ENCODE measurements at regions not wholly inside any gene's neighbourhood (a gene's known extent, or its start where the extent isn't known, plus 50 kb on each side); places are given as distances from the start of the nearest gene placed in this dataset.

DNA sequence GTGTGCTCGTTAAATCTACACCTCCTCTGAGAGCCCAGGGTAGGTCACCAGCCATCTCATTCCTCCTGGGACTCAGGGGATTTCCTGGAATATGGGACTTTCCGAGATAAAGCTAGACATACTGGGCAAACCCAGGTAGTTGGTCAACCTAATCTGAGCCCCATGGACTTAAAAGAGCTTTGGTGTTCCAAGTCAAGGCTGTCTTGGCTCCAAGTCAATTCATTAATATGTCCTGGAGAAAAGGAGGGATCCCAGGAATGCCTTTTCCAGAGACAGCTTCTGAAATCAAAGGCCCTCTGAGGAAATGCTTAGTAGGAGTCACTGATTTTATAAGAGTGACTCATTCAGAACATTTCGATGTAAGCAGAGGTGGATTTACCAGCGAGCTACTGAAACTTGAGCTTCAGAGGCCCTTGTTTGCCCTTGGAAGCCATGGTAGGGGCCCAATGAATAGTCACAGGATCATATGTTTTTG lies 137.3 kb upstream of the UBE2E1 start:
- H3K27ac ChIP-seq (ENCODE audit: low read depth, low read length) = no peak overlapping the region
- H3K9ac ChIP-seq (ENCODE audit: low read length) = no peak overlapping the region
- peak; percentile 9 to 40 for DNase-seq
- no peak overlapping the region for H2AFZ ChIP-seq (ENCODE audit: insufficient read depth, low read length, poor library complexity)
- H3K4me3 ChIP-seq (ENCODE audit: low read depth, low read length) = no peak overlapping the region
- H3K4me2 ChIP-seq (ENCODE audit: low read length) = no peak overlapping the region
- H3K23ac ChIP-seq (ENCODE audit: low read length) = no peak overlapping the region
- H2BK120ac ChIP-seq (ENCODE audit: insufficient read depth, low read length, poor library complexity) = no peak overlapping the region
- H4K8ac ChIP-seq (ENCODE audit: low read depth, low read length) = no peak overlapping the region
- no peak overlapping the region for H4K91ac ChIP-seq (ENCODE audit: low read depth, low read length)
- no peak overlapping the region for H4K12ac ChIP-seq (ENCODE audit: low read depth, low read length)
- no peak overlapping the region for H2BK12ac ChIP-seq (ENCODE audit: low read length)
- no CpG with 5 or more reads among the region's 4 CpGs for WGBS (ENCODE audit: extremely low coverage, insufficient coverage, insufficient read length)
- no peak overlapping the region for H3K14ac ChIP-seq (ENCODE audit: low read length)
- H3K79me1 ChIP-seq (ENCODE audit: low read length) = no peaks in the 10 kb centered on the region
- no peak overlapping the region for H3K18ac ChIP-seq (ENCODE audit: low read length)
- H3K27me3 ChIP-seq (ENCODE audit: insufficient read depth, low read length) = no peaks in the 10 kb centered on the region
- no peaks in the 10 kb centered on the region for H3K36me3 ChIP-seq (ENCODE audit: control insufficient read depth in 1 of 2, insufficient read depth in 2 of 2, low read length in 2 of 2)
- no peaks in the 10 kb centered on the region for H3K4me1 ChIP-seq (ENCODE audit: control insufficient read depth in 1 of 2, insufficient read depth in 2 of 2, low read length in 2 of 2)
- H3K79me2 ChIP-seq (ENCODE audit: control insufficient read depth, insufficient read depth, low read length, poor library complexity) = no peaks in the 10 kb centered on the region
- no peak overlapping the region for H2BK5ac ChIP-seq (ENCODE audit: low read depth, low read length, poor library complexity)
- H2AK5ac ChIP-seq (ENCODE audit: low read length) = no peak overlapping the region
- H3K9me3 ChIP-seq (ENCODE audit: insufficient read depth, low read depth, low read length) = peaks cover 2% of the 10 kb centered on the region
- no peak overlapping the region for H3K4ac ChIP-seq (ENCODE audit: low read depth, low read length)

DNA sequence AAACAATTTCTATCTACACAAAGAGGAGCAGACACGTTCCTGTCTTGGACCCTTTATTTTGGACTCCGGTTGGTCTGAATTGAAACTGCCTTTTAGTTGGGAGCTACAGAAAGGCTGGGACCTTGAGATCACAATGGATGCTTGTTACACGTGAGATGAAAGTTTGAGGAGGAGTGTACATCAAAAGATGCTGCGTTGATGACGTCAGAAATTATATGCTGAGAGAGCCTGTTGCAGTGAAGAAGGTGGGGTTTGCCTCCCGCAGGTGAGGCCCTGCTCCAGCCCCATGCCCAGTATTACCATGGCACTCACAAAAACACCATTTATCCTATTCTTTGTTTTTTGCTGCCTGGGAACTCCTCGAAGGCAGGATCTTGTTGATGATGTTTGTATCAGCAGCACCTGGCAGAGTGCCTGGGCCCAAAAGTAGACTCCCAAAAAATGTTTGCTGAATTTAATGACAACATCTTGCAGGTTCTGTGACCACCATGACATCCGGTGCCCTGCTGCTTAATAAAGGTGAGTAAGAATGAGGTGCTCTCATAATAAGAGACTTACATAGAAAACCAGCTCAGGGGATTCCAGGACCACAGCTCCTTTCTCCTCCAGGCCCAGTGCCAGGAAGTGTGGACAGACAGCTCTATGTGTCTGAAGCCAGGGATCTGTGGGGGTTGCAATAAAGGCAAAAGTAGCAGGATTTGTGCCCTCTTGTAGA lies 136.1 kb upstream of the UBE2E1 start:
- Histone ChIP-seq H2AK5ac (ENCODE audit: low read length) (no peak overlapping the region), H3K79me2 (ENCODE audit: control insufficient read depth, insufficient read depth, low read length, poor library complexity) (no peaks in the 10 kb centered on the region), H2AFZ (ENCODE audit: insufficient read depth, low read length, poor library complexity) (no peak overlapping the region), H2BK120ac (ENCODE audit: insufficient read depth, low read length, poor library complexity) (no peak overlapping the region), H4K8ac (ENCODE audit: low read depth, low read length) (no peak overlapping the region), H2BK12ac (ENCODE audit: low read length) (no peak overlapping the region), H4K12ac (ENCODE audit: low read depth, low read length) (no peak overlapping the region), H3K79me1 (ENCODE audit: low read length) (no peaks in the 10 kb centered on the region), H3K27me3 (ENCODE audit: insufficient read depth, low read length) (no peaks in the 10 kb centered on the region), H3K23ac (ENCODE audit: low read length) (no peak overlapping the region), H3K4me1 (ENCODE audit: control insufficient read depth in 1 of 2, insufficient read depth in 2 of 2, low read length in 2 of 2) (no peaks in the 10 kb centered on the region), H3K36me3 (ENCODE audit: control insufficient read depth in 1 of 2, insufficient read depth in 2 of 2, low read length in 2 of 2) (no peaks in the 10 kb centered on the region), H3K4me2 (ENCODE audit: low read length) (no peak overlapping the region), H3K9ac (ENCODE audit: low read length) (no peak overlapping the region), H3K4ac (ENCODE audit: low read depth, low read length) (no peak overlapping the region), H3K9me3 (ENCODE audit: insufficient read depth, low read depth, low read length) (peaks cover 2% of the 10 kb centered on the region), H4K91ac (ENCODE audit: low read depth, low read length) (no peak overlapping the region), H2BK5ac (ENCODE audit: low read depth, low read length, poor library complexity) (no peak overlapping the region), H3K4me3 (ENCODE audit: low read depth, low read length) (no peak overlapping the region), H3K14ac (ENCODE audit: low read length) (no peak overlapping the region), H3K18ac (ENCODE audit: low read length) (no peak overlapping the region), H3K27ac (ENCODE audit: low read depth, low read length) (no peak overlapping the region)
- DNase-seq = no peak
- WGBS (ENCODE audit: extremely low coverage, insufficient coverage, insufficient read length) = no CpG with 5 or more reads among the region's 8 CpGs

DNA sequence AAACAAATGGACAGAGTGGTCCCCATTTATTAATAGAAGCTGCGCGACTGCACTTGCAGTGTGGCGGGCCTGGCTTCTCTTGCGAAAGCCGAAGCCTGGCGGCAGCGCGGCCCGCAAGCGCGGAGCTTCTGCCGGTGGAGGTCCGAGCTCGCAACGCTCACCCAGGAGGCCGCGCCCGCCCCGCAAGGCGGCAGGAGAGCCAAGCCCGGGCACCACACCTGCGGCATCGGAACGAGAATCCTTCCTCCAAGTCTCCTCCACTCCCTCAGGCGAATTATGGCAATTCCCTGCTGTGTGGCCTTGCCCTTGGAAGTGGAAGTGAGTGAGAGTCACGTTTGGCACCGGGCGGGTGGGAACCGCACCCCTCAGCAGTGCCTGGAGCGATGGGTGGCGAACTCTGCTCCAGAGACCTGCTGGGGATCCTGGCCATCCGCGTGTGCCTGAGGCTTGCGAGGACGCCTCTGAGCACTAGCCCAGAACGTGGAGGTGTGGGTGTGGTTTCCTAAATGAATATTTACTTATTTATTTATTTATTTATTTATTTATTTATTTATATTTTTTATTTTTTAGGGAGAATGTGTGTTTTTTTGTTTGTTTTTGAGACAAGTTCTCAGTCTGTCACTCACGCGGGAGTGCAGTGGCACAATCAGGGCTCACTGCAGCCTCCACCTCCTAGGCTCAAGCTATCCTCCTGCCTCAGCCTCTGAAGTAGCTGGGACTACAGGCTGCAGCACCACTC lies 133.7 kb upstream of the UBE2E1 start:
- peak; percentile 61 to 72 for DNase-seq
- WGBS (ENCODE audit: extremely low coverage, insufficient coverage, insufficient read length) = no CpG with 5 or more reads among the region's 38 CpGs
- H3K9ac ChIP-seq (ENCODE audit: low read length) = no peak overlapping the region
- no peak overlapping the region for H4K12ac ChIP-seq (ENCODE audit: low read depth, low read length)
- H4K91ac ChIP-seq (ENCODE audit: low read depth, low read length) = no peak overlapping the region
- H3K4ac ChIP-seq (ENCODE audit: low read depth, low read length) = no peak overlapping the region
- no peak overlapping the region for H3K14ac ChIP-seq (ENCODE audit: low read length)
- H2BK5ac ChIP-seq (ENCODE audit: low read depth, low read length, poor library complexity) = no peak overlapping the region
- H2BK12ac ChIP-seq (ENCODE audit: low read length) = no peak overlapping the region
- H3K4me1 ChIP-seq (ENCODE audit: control insufficient read depth in 1 of 2, insufficient read depth in 2 of 2, low read length in 2 of 2) = no peaks in the 10 kb centered on the region
- H3K4me2 ChIP-seq (ENCODE audit: low read length) = no peak overlapping the region
- H2AFZ ChIP-seq (ENCODE audit: insufficient read depth, low read length, poor library complexity) = no peak overlapping the region
- H2AK5ac ChIP-seq (ENCODE audit: low read length) = no peak overlapping the region
- no peaks in the 10 kb centered on the region for H3K79me1 ChIP-seq (ENCODE audit: low read length)
- H3K9me3 ChIP-seq (ENCODE audit: insufficient read depth, low read depth, low read length) = peaks cover 2% of the 10 kb centered on the region
- H3K36me3 ChIP-seq (ENCODE audit: control insufficient read depth in 1 of 2, insufficient read depth in 2 of 2, low read length in 2 of 2) = no peaks in the 10 kb centered on the region
- no peak overlapping the region for H3K18ac ChIP-seq (ENCODE audit: low read length)
- H4K8ac ChIP-seq (ENCODE audit: low read depth, low read length) = no peak overlapping the region
- no peak overlapping the region for H3K27ac ChIP-seq (ENCODE audit: low read depth, low read length)
- H3K27me3 ChIP-seq (ENCODE audit: insufficient read depth, low read length) = no peaks in the 10 kb centered on the region
- H3K79me2 ChIP-seq (ENCODE audit: control insufficient read depth, insufficient read depth, low read length, poor library complexity) = no peaks in the 10 kb centered on the region
- H3K4me3 ChIP-seq (ENCODE audit: low read depth, low read length) = no peak overlapping the region
- no peak overlapping the region for H2BK120ac ChIP-seq (ENCODE audit: insufficient read depth, low read length, poor library complexity)
- no peak overlapping the region for H3K23ac ChIP-seq (ENCODE audit: low read length)

DNA sequence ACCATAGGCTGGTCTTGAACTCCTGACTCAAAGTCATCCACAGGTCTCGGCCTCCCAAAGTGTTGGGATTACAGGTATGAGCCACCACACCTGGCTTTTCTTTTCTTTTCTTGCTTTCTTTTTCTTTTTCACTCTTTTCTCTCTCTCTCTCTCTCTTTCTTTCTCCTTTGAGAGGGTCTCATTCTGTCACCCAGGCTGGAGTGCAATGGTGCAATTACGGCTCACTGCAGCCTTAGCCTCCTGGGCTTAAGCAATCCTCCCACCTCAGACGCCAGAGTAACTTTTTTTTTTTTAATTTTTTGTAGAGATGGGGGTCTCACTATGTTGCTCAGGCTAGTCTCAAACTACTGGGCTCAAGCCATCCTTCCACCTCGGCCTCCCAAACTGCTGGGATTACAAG lies 133.1 kb upstream of the UBE2E1 start:
- DNase-seq = no peak
- Histone ChIP-seq H2BK12ac (ENCODE audit: low read length) (no peak overlapping the region), H3K36me3 (ENCODE audit: control insufficient read depth in 1 of 2, insufficient read depth in 2 of 2, low read length in 2 of 2) (no peaks in the 10 kb centered on the region), H3K27me3 (ENCODE audit: insufficient read depth, low read length) (no peaks in the 10 kb centered on the region), H3K18ac (ENCODE audit: low read length) (no peak overlapping the region), H3K9me3 (ENCODE audit: insufficient read depth, low read depth, low read length) (peaks cover 2% of the 10 kb centered on the region), H4K8ac (ENCODE audit: low read depth, low read length) (no peak overlapping the region), H3K4me2 (ENCODE audit: low read length) (no peak overlapping the region), H3K4ac (ENCODE audit: low read depth, low read length) (no peak overlapping the region), H2AK5ac (ENCODE audit: low read length) (no peak overlapping the region), H4K12ac (ENCODE audit: low read depth, low read length) (no peak overlapping the region), H3K14ac (ENCODE audit: low read length) (no peak overlapping the region), H3K4me3 (ENCODE audit: low read depth, low read length) (no peak overlapping the region), H4K91ac (ENCODE audit: low read depth, low read length) (no peak overlapping the region), H2AFZ (ENCODE audit: insufficient read depth, low read length, poor library complexity) (no peak overlapping the region), H2BK120ac (ENCODE audit: insufficient read depth, low read length, poor library complexity) (no peak overlapping the region), H3K27ac (ENCODE audit: low read depth, low read length) (no peak overlapping the region), H2BK5ac (ENCODE audit: low read depth, low read length, poor library complexity) (no peak overlapping the region), H3K79me1 (ENCODE audit: low read length) (no peaks in the 10 kb centered on the region), H3K9ac (ENCODE audit: low read length) (no peak overlapping the region), H3K4me1 (ENCODE audit: control insufficient read depth in 1 of 2, insufficient read depth in 2 of 2, low read length in 2 of 2) (no peaks in the 10 kb centered on the region), H3K79me2 (ENCODE audit: control insufficient read depth, insufficient read depth, low read length, poor library complexity) (no peaks in the 10 kb centered on the region), H3K23ac (ENCODE audit: low read length) (no peak overlapping the region)
- WGBS (ENCODE audit: extremely low coverage, insufficient coverage, insufficient read length) = no CpG with 5 or more reads among the region's 4 CpGs

Measured in trophoblast cell (in vitro differentiated cells and primary cell).